Epithelial cell of prostate (primary cell): ENCODE measurements at regions not wholly inside any gene's neighbourhood (a gene's known extent, or its start where the extent isn't known, plus 50 kb on each side); places are given as distances from the start of the nearest gene placed in this dataset.
"Not testable (repeated sequence)": the region's sequence is repeated elsewhere in the genome, so short reads cannot be mapped to it uniquely, and the experiment has no call there.

ENCODE experiments used
- DNase-seq: peaks from one replicate; pipeline ENCODE4 v3.0.0-alpha.2; 2011; ENCODE audit warnings: low read depth, low spot score
- H3K27ac ChIP-seq: fragments of 450-650 bp; 2 replicates; pipeline ENCODE4 v1.5.1; 2017; ENCODE audit warnings: mild to moderate bottlenecking

DNA sequence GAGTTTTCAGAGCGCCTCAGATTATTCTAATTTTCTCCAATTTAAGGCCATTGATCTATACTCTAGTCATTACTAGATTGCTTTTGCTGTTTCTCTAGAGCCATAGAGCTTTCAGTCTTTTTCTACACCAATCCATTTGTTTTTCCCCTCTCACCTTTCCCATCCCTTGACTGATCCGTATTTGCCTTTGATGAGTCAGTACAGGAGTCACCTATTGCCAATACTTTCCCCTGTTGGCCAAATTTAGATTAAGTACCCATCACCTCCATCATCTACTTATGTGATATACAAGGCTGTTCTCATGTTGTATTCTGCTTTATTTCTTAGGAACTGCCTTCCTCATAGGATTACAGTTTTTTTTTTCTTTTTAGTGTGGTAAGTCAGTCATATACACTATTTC, 463.2 kb downstream of the KLF12 start:
- H3K27ac ChIP-seq, result peak overlapping the region; percentile 74
- DNase-seq, result no peak

DNA sequence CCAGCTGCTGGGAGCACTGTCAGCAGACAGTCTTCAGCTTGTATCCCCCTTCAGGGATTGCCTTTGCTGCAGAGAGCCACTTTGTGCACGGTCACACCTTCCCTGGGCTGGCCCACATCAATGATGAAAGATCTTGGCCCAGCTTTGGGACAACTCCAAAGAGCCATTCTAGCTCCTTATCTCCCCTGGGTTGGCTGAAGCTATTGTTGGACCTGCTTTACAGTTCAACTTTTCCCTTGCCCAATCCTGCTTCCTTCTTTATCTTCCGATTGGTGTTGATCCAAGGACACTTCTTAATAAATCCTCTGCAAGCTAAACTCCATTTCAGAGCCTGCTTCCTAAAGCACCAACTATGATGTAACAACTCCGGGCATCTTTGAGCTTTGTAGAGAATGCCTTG, 466.4 kb downstream of the KLF12 start:
- DNase-seq, result no peak
- no peak overlapping the region for H3K27ac ChIP-seq

DNA sequence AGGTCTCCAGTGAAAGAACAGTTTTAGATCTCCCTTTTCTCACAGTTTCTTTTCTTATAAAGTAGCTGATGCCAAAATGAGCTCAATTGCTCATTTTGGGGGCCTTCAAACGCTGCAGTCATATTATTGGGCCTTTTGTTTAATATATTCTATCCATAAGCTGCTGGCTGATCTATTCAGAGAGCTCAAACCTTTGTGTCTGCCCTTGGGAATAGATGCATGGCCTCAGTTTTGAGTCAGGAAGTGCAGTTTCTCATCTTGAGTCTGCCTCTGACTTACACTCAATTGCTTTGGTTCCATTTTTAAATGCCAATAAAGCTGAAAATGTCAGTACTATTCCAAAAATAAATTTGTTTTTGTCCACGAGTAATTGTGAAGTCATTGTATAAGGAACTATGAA, 468.9 kb downstream of the KLF12 start:
- H3K27ac ChIP-seq, result no peak overlapping the region
- DNase-seq, result no peak

DNA sequence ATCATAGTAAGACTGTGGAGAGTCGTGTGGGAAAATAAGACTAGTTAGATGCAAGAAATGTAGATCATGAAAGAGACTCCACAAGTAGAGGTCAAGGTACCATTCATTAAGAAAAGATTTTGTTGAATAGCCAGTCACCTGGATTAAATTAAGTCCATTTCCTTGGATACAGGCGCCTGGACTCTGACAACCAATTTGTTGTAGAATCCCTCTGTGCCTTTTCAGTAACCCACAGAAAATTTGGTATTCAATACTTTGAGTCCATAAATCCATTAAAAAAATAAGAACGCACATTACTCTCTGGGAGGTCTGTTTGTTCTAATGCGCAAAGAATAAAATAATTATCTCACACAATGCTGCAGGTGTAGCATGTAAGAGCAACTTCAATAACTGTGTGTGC, 469.4 kb downstream of the KLF12 start:
- no peak for DNase-seq

DNA sequence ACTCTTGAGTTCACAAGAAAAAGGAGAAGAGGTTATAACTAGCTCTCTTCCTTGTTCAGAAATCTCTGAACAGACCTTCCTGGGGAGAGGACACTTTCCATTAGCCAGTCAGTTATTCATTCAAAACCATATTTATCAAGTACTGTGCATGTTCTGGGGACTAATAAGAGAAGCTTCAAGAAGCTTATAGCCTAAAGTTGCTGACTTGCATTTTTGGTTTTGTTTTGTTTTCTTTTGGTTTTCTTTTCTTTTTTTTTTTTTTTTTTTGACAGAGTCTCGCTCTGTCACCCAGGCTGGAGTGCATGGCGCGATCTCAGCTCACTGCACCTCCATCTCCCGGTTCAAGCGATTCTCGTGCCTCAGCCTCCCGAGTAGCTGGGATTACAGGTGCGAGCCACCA, 471.4 kb downstream of the KLF12 start:
- DNase-seq, result no peak
- no peak overlapping the region for H3K27ac ChIP-seq

More for the DNA sequence above, 469.4 kb downstream of the KLF12 start:
- no peak overlapping the region for H3K27ac ChIP-seq

DNA sequence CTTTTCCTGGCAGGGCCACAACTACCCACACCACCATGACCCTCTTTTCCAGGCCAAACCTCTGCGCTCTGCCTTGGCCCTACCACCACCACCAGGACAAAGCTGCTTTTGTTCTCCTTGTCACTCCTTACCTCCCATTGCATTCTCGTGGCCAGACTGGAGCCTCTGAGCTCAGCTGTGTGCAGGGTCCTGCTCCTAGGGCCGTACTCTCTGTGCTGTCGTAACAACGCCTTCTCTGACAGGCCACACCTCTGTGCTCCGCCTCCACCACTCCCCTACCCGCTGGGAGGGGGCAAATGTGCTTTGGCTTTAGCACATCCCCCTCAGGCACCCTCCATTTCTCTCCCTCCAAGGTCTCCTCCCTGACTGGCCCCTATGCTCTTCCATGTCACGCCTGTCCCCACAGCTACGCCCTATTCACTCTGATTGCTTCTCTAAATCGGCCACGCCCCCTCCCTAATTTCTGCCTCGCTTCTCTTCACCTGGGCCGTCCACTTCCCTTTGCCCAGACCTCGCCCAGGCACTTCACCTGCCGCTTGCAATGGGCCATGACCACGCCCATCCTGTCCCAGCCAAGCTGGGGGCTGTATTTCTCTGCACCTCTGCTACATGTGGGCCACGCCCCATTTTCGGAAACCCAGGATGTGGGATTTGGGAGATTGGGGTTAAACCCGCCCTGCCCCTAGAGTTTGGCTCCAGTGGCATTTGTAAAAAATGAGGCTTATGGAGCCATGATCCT, 472.3 kb downstream of the KLF12 start:
- H3K27ac ChIP-seq, result no peak overlapping the region
- DNase-seq, result no peak

DNA sequence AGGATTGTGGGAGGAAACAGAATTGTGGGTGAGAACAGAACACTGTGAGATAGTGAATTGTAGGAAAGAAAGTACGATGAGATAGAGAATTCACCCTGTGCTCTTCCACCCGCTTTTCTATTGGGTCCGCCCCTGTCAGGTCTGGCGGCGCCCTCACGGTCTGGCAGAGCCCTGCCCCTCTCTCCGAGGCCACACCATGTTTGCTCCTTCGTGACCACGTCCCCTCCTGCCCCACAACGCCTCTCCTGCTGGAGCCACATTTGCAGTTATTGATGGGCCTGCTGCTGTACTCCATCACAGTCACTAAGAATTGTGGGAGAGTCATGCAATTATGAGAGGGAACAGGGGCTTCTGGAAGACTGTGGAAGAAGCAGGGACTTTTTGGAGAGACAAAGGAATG, 473.1 kb downstream of the KLF12 start:
- DNase-seq, result no peak
- no peak overlapping the region for H3K27ac ChIP-seq

DNA sequence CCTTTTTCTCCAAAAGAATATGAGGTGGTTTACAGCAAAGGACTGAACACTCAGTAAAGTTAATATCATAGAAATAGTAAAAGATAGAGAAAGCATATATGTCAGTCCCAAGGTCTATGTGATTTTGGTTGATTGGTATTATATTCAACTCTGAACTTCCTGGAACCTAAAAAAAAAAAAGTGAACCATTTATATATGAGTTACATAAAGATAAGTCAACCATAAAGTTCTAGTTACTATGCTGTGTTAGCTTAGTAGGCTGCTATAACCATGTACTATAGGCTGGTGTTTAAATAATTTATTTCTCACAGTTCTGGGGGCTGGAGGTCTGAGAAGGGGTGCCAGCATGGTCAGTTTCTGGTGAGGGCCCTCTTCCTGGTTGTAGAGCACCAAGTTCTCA, 475.6 kb downstream of the KLF12 start:
- no peak for DNase-seq
- no peak overlapping the region for H3K27ac ChIP-seq

DNA sequence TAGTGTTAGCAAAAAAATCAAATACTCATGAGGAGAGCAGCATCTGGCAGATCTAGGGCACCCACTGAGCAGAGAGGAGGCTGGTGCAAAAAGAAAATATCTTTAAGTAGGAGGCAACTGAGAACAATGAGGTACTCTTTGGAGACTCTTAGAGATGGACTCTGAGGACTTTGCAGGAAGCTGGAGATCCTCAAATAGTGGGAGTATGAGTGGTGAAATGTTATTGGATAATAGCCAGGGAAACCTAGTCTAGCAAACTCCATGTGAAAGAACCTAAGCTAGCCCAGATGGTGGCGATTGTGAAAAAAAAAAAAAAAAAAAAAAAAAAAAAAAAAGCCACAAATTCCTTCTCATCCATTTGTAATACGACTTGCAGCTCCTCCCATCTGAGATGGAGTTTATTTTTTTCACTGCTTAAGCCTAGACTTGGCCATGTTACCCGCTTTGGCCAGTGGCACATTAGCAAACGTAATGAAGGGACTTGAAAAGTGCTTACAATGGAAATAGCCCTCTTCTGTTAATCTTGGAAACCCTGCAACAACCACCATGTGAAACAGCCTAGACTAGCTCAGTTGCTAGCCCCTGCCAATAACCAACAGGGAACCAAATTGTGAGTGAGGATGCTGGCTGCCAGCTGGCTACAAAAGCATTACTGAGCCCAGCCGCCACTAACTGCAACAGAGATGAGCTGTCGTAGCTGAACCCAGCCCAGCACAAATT, 476.2 kb downstream of the KLF12 start:
- no peak for DNase-seq
- H3K27ac ChIP-seq, result peak overlapping the region; percentile 79

DNA sequence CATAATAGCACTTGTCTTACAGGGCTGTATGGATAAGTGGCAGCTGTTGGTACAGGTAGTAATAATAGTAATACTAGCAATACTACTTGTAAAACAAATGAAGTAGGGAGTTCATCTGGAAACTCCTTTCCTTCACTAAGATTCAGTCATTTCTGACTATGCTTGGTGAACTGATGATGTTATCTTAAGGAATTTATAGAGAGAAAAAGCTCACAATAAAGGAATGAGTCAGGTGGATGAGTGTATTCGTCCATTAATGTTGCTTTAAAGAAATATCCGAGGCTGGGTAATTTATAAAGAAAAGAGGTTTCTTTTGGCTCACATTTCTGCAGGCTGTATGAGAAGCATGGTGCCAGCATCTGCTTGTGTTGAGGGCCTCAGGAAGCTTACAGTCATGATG, 477.3 kb downstream of the KLF12 start:
- no peak for DNase-seq
- H3K27ac ChIP-seq, result peak overlapping the region; percentile 79

DNA sequence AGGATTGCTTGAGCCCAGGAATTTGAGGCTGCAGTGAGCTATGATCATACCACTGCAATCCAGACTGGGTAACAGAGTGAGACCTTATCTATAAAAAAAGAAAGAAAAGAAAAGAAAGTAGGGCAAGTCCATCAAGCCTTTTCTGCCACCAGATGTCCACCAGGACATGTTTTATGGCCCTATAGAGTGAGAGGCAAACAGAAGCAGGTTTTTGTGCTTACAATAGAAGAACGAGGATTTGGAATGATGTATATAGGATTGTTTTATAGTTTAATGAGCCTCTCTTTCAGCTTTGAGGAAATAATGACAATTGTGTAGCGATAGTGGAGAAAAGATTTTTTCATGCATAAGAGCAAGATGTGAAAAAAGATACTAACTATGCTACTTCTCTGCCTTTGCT, 480.5 kb downstream of the KLF12 start:
- DNase-seq, result no peak
- H3K27ac ChIP-seq, result no peak overlapping the region

DNA sequence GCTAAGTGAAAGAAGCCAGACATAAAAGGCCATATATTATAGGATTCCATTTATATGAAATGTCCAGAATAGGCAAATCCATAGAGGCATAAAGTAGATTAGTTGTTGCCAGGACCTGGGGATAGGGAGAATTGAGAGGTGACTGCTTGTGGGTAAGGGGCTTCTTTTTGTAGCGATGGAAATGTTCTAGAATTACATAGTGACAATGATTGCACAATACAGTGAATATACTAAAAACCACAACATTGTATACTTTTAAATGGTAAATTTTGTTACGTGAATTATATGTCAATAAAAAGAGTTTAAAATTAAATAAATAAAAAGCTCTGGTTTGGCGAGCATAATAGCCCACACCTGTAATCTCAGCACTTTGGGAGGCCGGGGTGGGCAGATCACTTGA, 486.8 kb downstream of the KLF12 start:
- no peak for DNase-seq

DNA sequence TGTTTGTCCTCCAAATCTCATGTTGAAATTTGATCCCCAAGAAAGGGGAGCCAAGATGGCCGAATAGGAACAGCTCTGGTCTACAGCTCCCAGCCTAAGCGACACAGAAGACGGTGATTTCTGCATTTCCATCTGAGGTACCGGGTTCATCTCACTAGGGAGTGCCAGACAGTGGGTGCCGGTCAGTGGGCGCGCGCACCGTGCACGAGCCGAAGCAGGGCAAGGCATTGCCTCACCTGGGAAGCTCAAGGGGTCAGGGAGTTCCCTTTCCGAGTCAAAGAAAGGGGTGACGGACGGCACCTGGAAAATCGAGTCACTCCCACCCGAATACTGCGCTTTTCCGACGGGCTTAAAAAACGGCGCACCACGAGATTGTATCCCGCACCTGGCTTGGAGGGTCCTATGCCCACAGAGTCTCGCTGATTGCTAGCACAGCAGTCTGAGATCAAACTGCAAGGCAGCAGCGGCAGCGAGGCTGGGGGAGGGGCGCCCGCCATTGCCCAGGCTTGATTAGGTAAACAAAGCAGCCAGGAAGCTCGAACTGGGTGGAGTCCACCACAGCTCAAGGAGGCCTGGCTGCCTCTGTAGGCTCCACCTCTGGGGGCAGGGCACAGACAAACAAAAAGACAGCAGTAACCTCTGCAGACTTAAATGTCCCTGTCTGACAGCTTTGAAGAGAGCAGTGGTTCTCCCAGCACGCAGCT, 493.6 kb downstream of the KLF12 start:
- DNase-seq, H3K27ac ChIP-seq: not testable (repeated sequence)

More for the DNA sequence above, 486.8 kb downstream of the KLF12 start:
- no peak overlapping the region for H3K27ac ChIP-seq

DNA sequence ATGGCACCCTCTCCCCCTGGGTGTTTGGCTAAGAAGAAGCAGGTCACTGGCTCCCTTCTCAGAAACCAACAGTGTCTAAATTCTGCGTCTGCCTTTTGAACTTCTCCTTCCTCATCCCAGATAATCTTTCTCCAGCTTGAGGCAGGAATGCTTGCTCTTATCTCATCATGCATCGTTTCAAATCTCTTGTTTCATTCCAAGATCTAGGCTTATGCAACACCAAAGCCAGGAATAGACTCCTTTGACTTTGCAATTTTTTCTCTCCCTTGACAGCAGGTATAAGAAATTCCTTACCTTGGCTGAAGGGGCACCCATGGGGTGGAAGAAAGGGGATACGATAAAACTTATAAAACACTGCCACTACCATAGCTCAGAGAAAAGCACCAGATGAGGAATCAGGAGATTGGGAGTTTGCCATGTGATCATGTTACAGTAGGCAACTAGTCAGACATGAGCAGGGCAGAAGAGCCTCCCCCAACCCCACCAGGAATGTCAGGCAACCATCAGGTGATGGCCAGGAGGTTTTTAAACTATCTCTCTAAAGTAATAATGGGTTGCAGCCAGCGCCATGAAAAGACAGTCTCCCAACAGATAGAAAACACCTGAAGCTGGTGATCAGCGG, 498.9 kb downstream of the KLF12 start:
- H3K27ac ChIP-seq, result no peak overlapping the region
- DNase-seq, result no peak

DNA sequence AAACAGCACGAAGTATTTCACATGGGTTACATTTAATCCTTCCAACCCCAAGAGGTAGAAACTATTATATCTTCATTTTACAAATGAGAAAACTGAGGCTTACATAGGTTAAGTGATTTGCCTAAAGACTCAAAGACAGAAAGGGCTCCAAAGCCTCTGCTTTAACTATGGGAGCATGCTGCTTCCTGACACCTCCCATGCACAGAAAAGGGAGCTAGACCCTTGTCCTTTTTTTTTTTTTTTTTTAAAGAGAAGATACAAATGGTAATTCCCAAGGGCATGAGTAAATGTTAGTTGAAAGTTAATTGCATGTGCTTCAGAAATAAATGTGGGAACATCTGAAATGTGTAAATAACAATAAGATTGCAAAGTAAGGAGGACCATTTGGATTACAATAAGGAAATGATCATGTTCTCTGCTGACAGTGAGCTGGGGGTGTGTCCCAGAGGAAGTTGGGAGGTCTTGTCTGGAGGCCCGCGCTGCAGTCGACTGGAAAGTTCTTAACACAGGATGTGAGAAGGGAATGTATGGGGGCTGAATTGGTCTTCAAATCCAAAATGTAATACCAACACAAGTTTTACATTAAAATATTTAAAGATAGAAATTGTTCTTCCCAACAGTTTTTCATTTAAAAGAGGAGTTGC, 500.3 kb downstream of the KLF12 start:
- no peak overlapping the region for H3K27ac ChIP-seq
- no peak for DNase-seq

DNA sequence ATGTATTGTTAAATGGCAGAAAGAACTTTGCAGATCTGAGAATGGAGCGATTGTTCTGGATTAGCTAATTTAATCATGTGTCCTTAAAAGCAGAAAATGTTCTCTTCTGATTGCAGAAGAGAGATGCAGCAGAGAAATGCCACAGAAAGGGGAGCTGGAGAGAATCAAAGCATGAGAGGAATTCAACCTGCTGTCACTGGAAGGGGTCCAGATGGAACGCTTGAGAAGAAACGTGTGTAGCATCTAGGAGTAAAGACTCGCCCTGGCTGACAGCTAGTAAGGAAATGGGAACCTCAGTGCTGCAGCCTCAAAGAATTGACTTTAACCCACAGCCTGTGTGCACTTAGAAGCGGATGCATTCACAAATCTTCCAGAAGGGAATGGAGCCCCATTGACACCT, 502.8 kb downstream of the KLF12 start:
- DNase-seq, result no peak
- H3K27ac ChIP-seq, result no peak overlapping the region

DNA sequence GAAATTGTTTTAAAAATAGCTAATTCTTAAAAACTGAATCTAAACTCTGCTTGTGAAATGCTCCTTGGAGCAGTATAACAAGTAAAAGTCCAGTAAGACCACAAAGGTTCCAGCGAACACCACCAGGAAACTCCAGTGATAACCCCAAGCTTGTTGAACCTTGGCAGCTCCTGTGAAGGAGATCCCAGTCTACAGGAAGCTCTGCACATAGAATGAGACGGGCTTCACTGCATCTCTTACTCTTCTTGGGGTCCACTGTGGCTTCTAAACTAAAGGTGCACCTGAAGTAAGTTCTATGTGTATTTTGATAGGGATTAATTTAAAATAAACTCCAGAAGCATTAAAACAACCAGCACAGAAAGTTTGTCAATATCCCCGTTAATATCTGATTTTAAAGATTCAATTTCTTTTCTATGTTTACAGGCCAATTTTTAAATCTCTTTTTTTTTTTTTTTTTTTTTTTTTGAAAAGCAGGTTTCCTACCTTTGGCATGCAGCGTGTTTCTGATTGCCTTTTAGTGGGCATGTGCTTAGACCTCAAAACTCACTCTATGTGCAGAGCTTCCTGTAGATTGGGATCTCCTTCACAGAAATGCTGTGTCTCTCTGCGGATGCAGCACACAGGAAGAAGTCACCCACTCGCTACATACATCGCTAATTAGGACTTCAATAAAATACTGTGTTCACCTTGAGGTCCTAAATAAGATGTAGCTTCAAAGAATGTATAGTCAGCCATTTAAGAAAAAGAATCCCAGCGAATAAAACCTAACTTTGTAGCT, 508.5 kb downstream of the KLF12 start:
- no peak overlapping the region for H3K27ac ChIP-seq
- no peak for DNase-seq

DNA sequence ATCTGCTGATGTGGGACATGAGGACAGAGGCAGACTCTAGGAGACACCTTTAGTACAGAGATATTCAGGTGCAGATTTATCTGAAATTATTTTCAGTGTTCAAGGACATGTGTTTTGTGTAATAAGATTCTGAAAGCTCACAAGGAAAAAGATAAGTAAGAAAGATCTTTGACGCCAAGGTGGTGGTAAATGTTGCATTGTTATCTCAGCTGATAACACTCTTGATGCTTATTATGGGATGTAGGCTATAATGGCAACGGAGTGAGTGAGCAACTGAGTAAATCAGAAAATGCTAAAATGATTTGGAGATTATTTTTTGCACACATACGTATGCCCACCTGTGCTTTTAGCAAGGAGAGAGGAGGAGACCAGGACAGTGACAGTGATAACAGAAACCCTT, 510.9 kb downstream of the KLF12 start:
- no peak for DNase-seq
- H3K27ac ChIP-seq, result no peak overlapping the region

DNA sequence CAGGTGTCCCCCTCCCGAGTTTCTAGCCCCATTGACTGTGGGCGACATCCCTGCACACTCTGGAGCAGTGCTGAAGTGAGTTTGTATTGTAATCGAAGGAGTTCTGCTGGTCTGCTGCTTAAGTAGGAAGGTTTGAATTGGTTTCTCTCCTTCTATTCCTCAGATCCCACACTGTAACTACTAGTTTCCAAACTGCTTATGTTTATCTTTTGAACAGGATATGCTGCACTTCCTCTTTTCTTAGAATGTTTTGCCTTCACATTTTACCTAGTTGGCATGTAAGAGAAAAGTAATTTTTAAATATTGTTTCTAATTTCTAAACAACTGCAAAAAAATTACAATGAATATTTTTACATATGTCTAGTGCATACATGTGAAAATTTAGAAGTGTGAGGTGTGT, 511.8 kb downstream of the KLF12 start:
- H3K27ac ChIP-seq, result no peak overlapping the region
- DNase-seq, result no peak
